ENCODE measurements at regions not wholly inside any gene's neighbourhood (a gene's known extent, or its start where the extent isn't known, plus 50 kb on each side); places are given as distances from the start of the nearest gene placed in this dataset.

DNA sequence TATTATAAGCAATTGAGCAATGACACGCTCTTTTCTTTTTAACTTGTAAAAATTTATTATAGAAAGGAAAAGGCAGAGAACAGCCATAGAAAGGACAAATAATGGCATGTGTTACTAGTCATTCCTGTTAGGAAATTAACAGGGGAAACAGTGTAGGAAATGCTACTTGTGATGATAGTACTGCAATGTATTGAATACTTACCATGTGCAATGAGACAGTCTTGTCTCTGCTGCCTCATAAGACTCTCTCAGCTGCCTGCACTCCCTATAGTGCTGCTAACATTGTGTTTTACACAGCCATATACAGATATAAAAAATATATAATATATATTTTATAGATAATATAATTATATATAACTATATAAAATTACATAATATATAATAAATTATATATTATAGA is 62.3 kb upstream of the SHOX start:
- no TSS peak for BruUV-seq (replicated peaks)

GRCh38 chrX:572538-573124 is 58.0 kb upstream of the SHOX start:
- Mint-ChIP-seq H3K27me3 (ENCODE audit: insufficient read depth, unreplicated experiment) (no peaks in the 10 kb centered on the region), H3K4me3 (ENCODE audit: unreplicated experiment) (no peak overlapping the region), H3K4me1 (ENCODE audit: insufficient read depth, unreplicated experiment) (no peaks in the 10 kb centered on the region), H3K36me3 (ENCODE audit: insufficient read depth, unreplicated experiment) (no peaks in the 10 kb centered on the region), H3K27ac (ENCODE audit: low read depth, unreplicated experiment) (no peak overlapping the region), H3K9me3 (ENCODE audit: unreplicated experiment) (peaks cover 16% of the 10 kb centered on the region)
- ChIA-PET POLR2A (no interaction called here), CTCF (no interaction called here)
- TF ChIP-seq, protein P1, sequence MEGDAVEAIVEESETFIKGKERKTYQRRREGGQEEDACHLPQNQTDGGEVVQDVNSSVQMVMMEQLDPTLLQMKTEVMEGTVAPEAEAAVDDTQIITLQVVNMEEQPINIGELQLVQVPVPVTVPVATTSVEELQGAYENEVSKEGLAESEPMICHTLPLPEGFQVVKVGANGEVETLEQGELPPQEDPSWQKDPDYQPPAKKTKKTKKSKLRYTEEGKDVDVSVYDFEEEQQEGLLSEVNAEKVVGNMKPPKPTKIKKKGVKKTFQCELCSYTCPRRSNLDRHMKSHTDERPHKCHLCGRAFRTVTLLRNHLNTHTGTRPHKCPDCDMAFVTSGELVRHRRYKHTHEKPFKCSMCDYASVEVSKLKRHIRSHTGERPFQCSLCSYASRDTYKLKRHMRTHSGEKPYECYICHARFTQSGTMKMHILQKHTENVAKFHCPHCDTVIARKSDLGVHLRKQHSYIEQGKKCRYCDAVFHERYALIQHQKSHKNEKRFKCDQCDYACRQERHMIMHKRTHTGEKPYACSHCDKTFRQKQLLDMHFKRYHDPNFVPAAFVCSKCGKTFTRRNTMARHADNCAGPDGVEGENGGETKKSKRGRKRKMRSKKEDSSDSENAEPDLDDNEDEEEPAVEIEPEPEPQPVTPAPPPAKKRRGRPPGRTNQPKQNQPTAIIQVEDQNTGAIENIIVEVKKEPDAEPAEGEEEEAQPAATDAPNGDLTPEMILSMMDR (IDR thresholded peaks at IDR 0.05; ENCODE audit: unreplicated experiment), result no peak
- DNase-seq (ENCODE audit: unreplicated experiment), result no peak
- BruUV-seq (replicated peaks), result no TSS peak
- intact Hi-C loops (cut with micrococcal nuclease), result no loop called here

More for the DNA sequence above, 62.3 kb upstream of the SHOX start:
- ChIA-PET POLR2A (no interaction called here), CTCF (no interaction called here)
- H3K4me1 Mint-ChIP-seq (ENCODE audit: insufficient read depth, unreplicated experiment), result no peaks in the 10 kb centered on the region
- no peaks in the 10 kb centered on the region for H3K36me3 Mint-ChIP-seq (ENCODE audit: insufficient read depth, unreplicated experiment)
- H3K4me3 Mint-ChIP-seq (ENCODE audit: unreplicated experiment), result no peak overlapping the region
- H3K27me3 Mint-ChIP-seq (ENCODE audit: insufficient read depth, unreplicated experiment), result no peaks in the 10 kb centered on the region
- TF ChIP-seq, protein P1 (IDR thresholded peaks at IDR 0.05; ENCODE audit: unreplicated experiment), result no peak
- intact Hi-C loops (cut with micrococcal nuclease), result no loop called here
- no peak overlapping the region for H3K27ac Mint-ChIP-seq (ENCODE audit: low read depth, unreplicated experiment)
- H3K9me3 Mint-ChIP-seq (ENCODE audit: unreplicated experiment), result peaks cover 23% of the 10 kb centered on the region
- DNase-seq (ENCODE audit: unreplicated experiment), result no peak

DNA sequence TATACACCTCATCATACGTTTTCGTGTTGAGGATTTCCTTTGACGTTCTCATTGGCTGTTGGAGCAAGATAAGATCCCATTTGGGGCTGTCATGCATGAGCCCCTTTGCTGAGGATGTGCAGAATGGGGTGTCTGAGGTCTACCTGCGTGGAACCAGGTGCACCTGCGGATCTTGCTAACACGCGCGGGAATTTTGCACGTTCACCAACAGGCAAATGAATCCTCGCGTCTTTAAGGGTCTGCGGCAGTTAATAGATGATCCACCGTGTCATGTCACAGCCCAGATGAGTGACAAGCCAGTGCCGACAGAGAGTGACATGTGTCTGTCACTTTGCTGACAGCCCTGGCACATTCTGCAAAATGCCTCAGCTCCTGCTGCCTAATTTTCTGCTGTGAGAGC is 56.3 kb upstream of the SHOX start:
- Mint-ChIP-seq H3K4me1 (ENCODE audit: insufficient read depth, unreplicated experiment) (no peaks in the 10 kb centered on the region), H3K27me3 (ENCODE audit: insufficient read depth, unreplicated experiment) (no peaks in the 10 kb centered on the region), H3K27ac (ENCODE audit: low read depth, unreplicated experiment) (no peak overlapping the region), H3K4me3 (ENCODE audit: unreplicated experiment) (no peak overlapping the region), H3K36me3 (ENCODE audit: insufficient read depth, unreplicated experiment) (no peaks in the 10 kb centered on the region), H3K9me3 (ENCODE audit: unreplicated experiment) (peaks cover 33% of the 10 kb centered on the region)
- POLR2A ChIA-PET, result no interaction called here
- BruUV-seq (replicated peaks), result no TSS peak
- CTCF ChIA-PET, result no interaction called here
- TF ChIP-seq, protein P1 (IDR thresholded peaks at IDR 0.05; ENCODE audit: unreplicated experiment), result no peak
- DNase-seq (ENCODE audit: unreplicated experiment), result no peak
- intact Hi-C loops (cut with micrococcal nuclease), result no loop called here

- no peak for DNase-seq (ENCODE audit: unreplicated experiment)
- BruUV-seq (replicated peaks), result no TSS peak
- Mint-ChIP-seq H3K4me3 (ENCODE audit: unreplicated experiment) (no peak overlapping the region), H3K4me1 (ENCODE audit: insufficient read depth, unreplicated experiment) (no peaks in the 10 kb centered on the region), H3K36me3 (ENCODE audit: insufficient read depth, unreplicated experiment) (no peaks in the 10 kb centered on the region), H3K27ac (ENCODE audit: low read depth, unreplicated experiment) (no peak overlapping the region), H3K9me3 (ENCODE audit: unreplicated experiment) (peaks cover 37% of the 10 kb centered on the region), H3K27me3 (ENCODE audit: insufficient read depth, unreplicated experiment) (no peaks in the 10 kb centered on the region)
- ChIA-PET POLR2A (no interaction called here), CTCF (no interaction called here)
- intact Hi-C loops (cut with micrococcal nuclease), result no loop called here
- TF ChIP-seq, protein P1 (IDR thresholded peaks at IDR 0.05; ENCODE audit: unreplicated experiment), result no peak
Observed at GRCh38 chrX:574830-575229, 55.8 kb upstream of the SHOX start.

All from MCF 10A (cell line).